ENCODE measurements at regions not wholly inside any gene's neighbourhood (a gene's known extent, or its start where the extent isn't known, plus 50 kb on each side); places are given as distances from the start of the nearest gene placed in this dataset.

GRCh38 chr20:56778765-56779195, 149.7 kb downstream of the TFAP2C start:
- TF ChIP-seq REST (IDR thresholded peaks at IDR 0.05; ENCODE audit: low read depth) (no peak), ZBTB7A (IDR thresholded peaks at IDR 0.05; ENCODE audit: low read depth) (no peak)

All from Ishikawa (cell line).